GM23338 (cell line): ENCODE measurements at regions not wholly inside any gene's neighbourhood (a gene's known extent, or its start where the extent isn't known, plus 50 kb on each side); places are given as distances from the start of the nearest gene placed in this dataset.

Source experiments
- ATAC-seq: fragments of 200-7000 bp; cut with Tn5 transposase; 3 replicates; pipeline ENCODE4 v1.9.1; 2020
- DNase-seq: peaks from one replicate; pipeline ENCODE4 v3.0.0-alpha.2; 2015; ENCODE audit warnings: low spot score
- H2AFZ ChIP-seq: fragments of 200-600 bp; sonication (generic); 2 replicates; pipeline ENCODE4 v1.8.0; 2016; ENCODE audit warnings: antibody characterized with exemption, mild to moderate bottlenecking, moderate library complexity
- H3F3A ChIP-seq: fragments of 200-600 bp; sonication (generic); replicated peaks from 2 replicates; pipeline ENCODE4 v1.8.0; 2017; ENCODE audit warnings: antibody characterized with exemption, mixed run types, low read depth
- H3K27ac ChIP-seq: fragments of 200-600 bp; sonication (generic); 2 replicates; pipeline ENCODE4 v1.6.1; 2016; ENCODE audit warnings: low read depth
- H3K27me3 ChIP-seq: fragments of 200-600 bp; sonication (generic); 2 replicates; pipeline ENCODE4 v1.8.0; 2016; ENCODE audit warnings: mild to moderate bottlenecking, mixed run types, moderate library complexity; ENCODE audit not compliant: insufficient read depth
- H3K36me3 ChIP-seq: fragments of 200-600 bp; sonication (generic); 2 replicates; pipeline ENCODE4 v1.8.0; 2016; ENCODE audit warnings: mild to moderate bottlenecking; ENCODE audit not compliant: insufficient read depth
- H3K4me1 ChIP-seq: fragments of 200-600 bp; sonication (generic); 2 replicates; pipeline ENCODE4 v1.8.0; 2016; ENCODE audit warnings: mild to moderate bottlenecking, moderate library complexity; ENCODE audit not compliant: insufficient read depth
- H3K4me2 ChIP-seq: fragments of 200-600 bp; sonication (generic); 2 replicates; pipeline ENCODE4 v1.7.1; 2017; ENCODE audit warnings: mixed run types
- H3K4me3 ChIP-seq: fragments of 200-600 bp; sonication (generic); 2 replicates; pipeline ENCODE4 v1.6.1; 2016; ENCODE audit warnings: mixed run types
- H3K79me2 ChIP-seq: fragments of 200-600 bp; sonication (generic); replicated peaks from 2 replicates; pipeline ENCODE4 v1.8.0; 2017; ENCODE audit warnings: mild to moderate bottlenecking; ENCODE audit not compliant: insufficient read depth
- H3K9me2 ChIP-seq: fragments of 200-600 bp; sonication (generic); 2 replicates; pipeline ENCODE4 v1.8.0; 2017; ENCODE audit not compliant: insufficient read depth
- H4K20me1 ChIP-seq: fragments of 200-600 bp; sonication (generic); replicated peaks from 2 replicates; pipeline ENCODE4 v1.8.0; 2017; ENCODE audit warnings: mild to moderate bottlenecking; ENCODE audit not compliant: insufficient read depth
- H3K27ac Mint-ChIP-seq: 2 replicates; pipeline ENCODE4 v1.8.0; 2020; ENCODE audit warnings: inconsistent platforms, mild to moderate bottlenecking, moderate library complexity, mixed read lengths
- H3K27me3 Mint-ChIP-seq: 3 replicates; pipeline ENCODE4 v1.8.0; 2022; ENCODE audit warnings: low read depth, mild to moderate bottlenecking, moderate library complexity, mixed read lengths, inconsistent platforms; ENCODE audit not compliant: insufficient read depth, poor library complexity
- H3K36me3 Mint-ChIP-seq: 3 replicates; pipeline ENCODE4 v1.8.0; 2021; ENCODE audit warnings: low read depth, mild to moderate bottlenecking, inconsistent platforms, moderate library complexity, mixed read lengths
- H3K4me1 Mint-ChIP-seq: 3 replicates; pipeline ENCODE4 v1.8.0; 2020; ENCODE audit warnings: mild to moderate bottlenecking, inconsistent platforms, mixed read lengths
- H3K4me3 Mint-ChIP-seq: 3 replicates; pipeline ENCODE4 v1.8.0; 2021; ENCODE audit warnings: moderate library complexity, mild to moderate bottlenecking, inconsistent platforms, mixed read lengths
- H3K9me3 Mint-ChIP-seq: 3 replicates; pipeline ENCODE4 v1.8.0; 2020; ENCODE audit warnings: moderate library complexity, mild to moderate bottlenecking, inconsistent platforms, mixed read lengths
- CREB1 ChIP-seq: fragments of 250-450 bp; sonication (Bioruptor Pico); IDR thresholded peaks from 2 replicates; pipeline ENCODE4 v1.5.0; 2020; ENCODE audit warnings: low read depth, mild to moderate bottlenecking, moderate library complexity
- EZH2 ChIP-seq: fragments of 200-600 bp; sonication (generic); IDR thresholded peaks from one replicate; pipeline ENCODE4 v1.8.0; 2017; ENCODE audit warnings: antibody characterized with exemption, mild to moderate bottlenecking, low read depth; ENCODE audit not compliant: unreplicated experiment
- EZH2phosphoT487 ChIP-seq: fragments of 200-600 bp; sonication (generic); IDR thresholded peaks from one replicate; pipeline ENCODE4 v1.8.1; 2018; ENCODE audit warnings: antibody characterized with exemption; ENCODE audit not compliant: unreplicated experiment
- JUNB ChIP-seq: IDR thresholded peaks from one replicate; pipeline ENCODE4 v1.6.1; 2016; ENCODE audit warnings: antibody characterized with exemption; ENCODE audit not compliant: unreplicated experiment
- NANOG ChIP-seq: IDR thresholded peaks from 2 replicates; pipeline ENCODE4 v1.6.1; 2016; ENCODE audit warnings: antibody characterized with exemption, borderline replicate concordance
- POLR2AphosphoS5 ChIP-seq: IDR thresholded peaks from 2 replicates; pipeline ENCODE4 v1.6.1; 2016; ENCODE audit warnings: antibody characterized with exemption, low read depth
- STAT1 ChIP-seq: IDR thresholded peaks from one replicate; pipeline ENCODE4 v1.6.1; 2016; ENCODE audit warnings: antibody characterized with exemption; ENCODE audit not compliant: unreplicated experiment
- ZNF114 ChIP-seq: fragments of 250-450 bp; sonication (Bioruptor Pico); IDR thresholded peaks from 2 replicates; pipeline ENCODE4 v1.5.0; 2020; ENCODE audit warnings: mild to moderate bottlenecking, moderate library complexity
- ZNF331 ChIP-seq: fragments of 250-450 bp; sonication (Bioruptor Pico); IDR thresholded peaks from 2 replicates; pipeline ENCODE4 v1.5.0; 2020; ENCODE audit warnings: low read depth, mild to moderate bottlenecking, moderate library complexity
- TF ChIP-seq, protein P1 (sequence below): fragments of 250-450 bp; sonication (Bioruptor Pico); IDR thresholded peaks from 2 replicates; pipeline ENCODE4 v1.5.0; 2020; ENCODE audit warnings: mild to moderate bottlenecking, moderate library complexity
- TF ChIP-seq, protein P2 (sequence below): IDR thresholded peaks from 2 replicates; pipeline ENCODE4 v1.6.1; 2016; ENCODE audit warnings: antibody characterized with exemption
- TF ChIP-seq, protein P3 (sequence below): IDR thresholded peaks from one replicate; pipeline ENCODE4 v1.6.1; 2018; ENCODE audit warnings: antibody characterized with exemption; ENCODE audit not compliant: unreplicated experiment
- TF ChIP-seq, protein P4 (sequence below), 2 experiments: fragments of 200-600 bp in 1 of 2; sonication (generic) in 1 of 2; conservative IDR thresholded peaks; 2 replicates each; pipeline versions ENCODE4 v1.5.1 to v1.6.1; 2016 to 2017; ENCODE audit warnings: antibody characterized with exemption in 2 of 2, low read depth in 2 of 2, mild to moderate bottlenecking in 2 of 2, moderate library complexity in 1 of 2

DNA sequence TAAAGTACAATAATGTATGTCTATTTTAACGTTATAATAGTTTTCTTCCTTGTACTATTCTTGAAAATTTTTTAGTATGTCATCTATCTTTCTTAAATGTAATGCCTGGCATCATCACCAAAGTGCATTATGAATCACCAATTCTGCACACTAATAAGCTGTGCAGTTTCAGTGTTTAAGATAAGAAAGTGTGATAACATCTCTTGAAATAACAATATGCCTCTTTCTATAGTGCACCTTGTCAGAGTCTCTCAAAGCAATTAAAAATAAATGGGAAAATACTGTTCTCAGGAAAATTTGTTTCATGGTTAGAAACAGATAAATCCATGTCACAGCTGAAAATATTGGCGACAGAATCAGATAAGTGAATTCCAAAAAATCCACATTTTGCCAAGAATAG is 457.4 kb upstream of the PCDH10 start:
- H3K9me2 ChIP-seq = peaks cover 4% of the 10 kb centered on the region; the same call in 1 of the 2 replicates
- no peak overlapping the region for H2AFZ ChIP-seq
- H3K36me3 ChIP-seq = no peaks in the 10 kb centered on the region; the same call in 1 of the 2 replicates
- Mint-ChIP-seq H3K27ac (no peak overlapping the region), H3K4me1 (no peaks in the 10 kb centered on the region), H3K36me3 (peaks cover 5% of the 10 kb centered on the region; the same call in 2 of the 3 replicates), H3K4me3 (no peak overlapping the region), H3K27me3 (no peaks in the 10 kb centered on the region), H3K9me3 (peaks cover 24% of the 10 kb centered on the region)
- H3K4me2 ChIP-seq = no peak overlapping the region
- ATAC-seq (no peak), DNase-seq (no peak)
- TF ChIP-seq ZNF331 (CRISPR knock-in tag) = no peak
- TF ChIP-seq, protein P1, sequence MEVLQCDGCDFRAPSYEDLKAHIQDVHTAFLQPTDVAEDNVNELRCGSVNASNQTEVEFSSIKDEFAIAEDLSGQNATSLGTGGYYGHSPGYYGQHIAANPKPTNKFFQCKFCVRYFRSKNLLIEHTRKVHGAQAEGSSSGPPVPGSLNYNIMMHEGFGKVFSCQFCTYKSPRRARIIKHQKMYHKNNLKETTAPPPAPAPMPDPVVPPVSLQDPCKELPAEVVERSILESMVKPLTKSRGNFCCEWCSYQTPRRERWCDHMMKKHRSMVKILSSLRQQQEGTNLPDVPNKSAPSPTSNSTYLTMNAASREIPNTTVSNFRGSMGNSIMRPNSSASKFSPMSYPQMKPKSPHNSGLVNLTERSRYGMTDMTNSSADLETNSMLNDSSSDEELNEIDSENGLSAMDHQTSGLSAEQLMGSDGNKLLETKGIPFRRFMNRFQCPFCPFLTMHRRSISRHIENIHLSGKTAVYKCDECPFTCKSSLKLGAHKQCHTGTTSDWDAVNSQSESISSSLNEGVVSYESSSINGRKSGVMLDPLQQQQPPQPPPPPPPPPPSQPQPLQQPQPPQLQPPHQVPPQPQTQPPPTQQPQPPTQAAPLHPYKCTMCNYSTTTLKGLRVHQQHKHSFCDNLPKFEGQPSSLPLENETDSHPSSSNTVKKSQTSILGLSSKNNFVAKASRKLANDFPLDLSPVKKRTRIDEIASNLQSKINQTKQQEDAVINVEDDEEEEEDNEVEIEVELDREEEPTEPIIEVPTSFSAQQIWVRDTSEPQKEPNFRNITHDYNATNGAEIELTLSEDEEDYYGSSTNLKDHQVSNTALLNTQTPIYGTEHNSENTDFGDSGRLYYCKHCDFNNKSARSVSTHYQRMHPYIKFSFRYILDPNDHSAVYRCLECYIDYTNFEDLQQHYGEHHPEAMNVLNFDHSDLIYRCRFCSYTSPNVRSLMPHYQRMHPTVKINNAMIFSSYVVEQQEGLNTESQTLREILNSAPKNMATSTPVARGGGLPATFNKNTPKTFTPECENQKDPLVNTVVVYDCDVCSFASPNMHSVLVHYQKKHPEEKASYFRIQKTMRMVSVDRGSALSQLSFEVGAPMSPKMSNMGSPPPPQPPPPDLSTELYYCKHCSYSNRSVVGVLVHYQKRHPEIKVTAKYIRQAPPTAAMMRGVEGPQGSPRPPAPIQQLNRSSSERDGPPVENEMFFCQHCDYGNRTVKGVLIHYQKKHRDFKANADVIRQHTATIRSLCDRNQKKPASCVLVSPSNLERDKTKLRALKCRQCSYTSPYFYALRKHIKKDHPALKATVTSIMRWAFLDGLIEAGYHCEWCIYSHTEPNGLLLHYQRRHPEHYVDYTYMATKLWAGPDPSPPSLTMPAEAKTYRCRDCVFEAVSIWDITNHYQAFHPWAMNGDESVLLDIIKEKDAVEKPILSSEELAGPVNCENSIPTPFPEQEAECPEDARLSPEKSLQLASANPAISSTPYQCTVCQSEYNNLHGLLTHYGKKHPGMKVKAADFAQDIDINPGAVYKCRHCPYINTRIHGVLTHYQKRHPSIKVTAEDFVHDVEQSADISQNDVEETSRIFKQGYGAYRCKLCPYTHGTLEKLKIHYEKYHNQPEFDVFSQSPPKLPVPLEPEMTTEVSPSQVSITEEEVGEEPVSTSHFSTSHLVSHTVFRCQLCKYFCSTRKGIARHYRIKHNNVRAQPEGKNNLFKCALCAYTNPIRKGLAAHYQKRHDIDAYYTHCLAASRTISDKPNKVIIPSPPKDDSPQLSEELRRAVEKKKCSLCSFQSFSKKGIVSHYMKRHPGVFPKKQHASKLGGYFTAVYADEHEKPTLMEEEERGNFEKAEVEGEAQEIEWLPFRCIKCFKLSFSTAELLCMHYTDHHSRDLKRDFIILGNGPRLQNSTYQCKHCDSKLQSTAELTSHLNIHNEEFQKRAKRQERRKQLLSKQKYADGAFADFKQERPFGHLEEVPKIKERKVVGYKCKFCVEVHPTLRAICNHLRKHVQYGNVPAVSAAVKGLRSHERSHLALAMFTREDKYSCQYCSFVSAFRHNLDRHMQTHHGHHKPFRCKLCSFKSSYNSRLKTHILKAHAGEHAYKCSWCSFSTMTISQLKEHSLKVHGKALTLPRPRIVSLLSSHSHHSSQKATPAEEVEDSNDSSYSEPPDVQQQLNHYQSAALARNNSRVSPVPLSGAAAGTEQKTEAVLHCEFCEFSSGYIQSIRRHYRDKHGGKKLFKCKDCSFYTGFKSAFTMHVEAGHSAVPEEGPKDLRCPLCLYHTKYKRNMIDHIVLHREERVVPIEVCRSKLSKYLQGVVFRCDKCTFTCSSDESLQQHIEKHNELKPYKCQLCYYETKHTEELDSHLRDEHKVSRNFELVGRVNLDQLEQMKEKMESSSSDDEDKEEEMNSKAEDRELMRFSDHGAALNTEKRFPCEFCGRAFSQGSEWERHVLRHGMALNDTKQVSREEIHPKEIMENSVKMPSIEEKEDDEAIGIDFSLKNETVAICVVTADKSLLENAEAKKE = no peak
- no peak for TF ChIP-seq ZNF114 (CRISPR knock-in tag)
- no peak for TF ChIP-seq EZH2phosphoT487
- TF ChIP-seq JUNB = no peak
- no peak for TF ChIP-seq CREB1
- no peak for TF ChIP-seq POLR2AphosphoS5
- TF ChIP-seq, protein P2, sequence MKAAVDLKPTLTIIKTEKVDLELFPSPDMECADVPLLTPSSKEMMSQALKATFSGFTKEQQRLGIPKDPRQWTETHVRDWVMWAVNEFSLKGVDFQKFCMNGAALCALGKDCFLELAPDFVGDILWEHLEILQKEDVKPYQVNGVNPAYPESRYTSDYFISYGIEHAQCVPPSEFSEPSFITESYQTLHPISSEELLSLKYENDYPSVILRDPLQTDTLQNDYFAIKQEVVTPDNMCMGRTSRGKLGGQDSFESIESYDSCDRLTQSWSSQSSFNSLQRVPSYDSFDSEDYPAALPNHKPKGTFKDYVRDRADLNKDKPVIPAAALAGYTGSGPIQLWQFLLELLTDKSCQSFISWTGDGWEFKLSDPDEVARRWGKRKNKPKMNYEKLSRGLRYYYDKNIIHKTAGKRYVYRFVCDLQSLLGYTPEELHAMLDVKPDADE = no peak
- TF ChIP-seq, protein P3, sequence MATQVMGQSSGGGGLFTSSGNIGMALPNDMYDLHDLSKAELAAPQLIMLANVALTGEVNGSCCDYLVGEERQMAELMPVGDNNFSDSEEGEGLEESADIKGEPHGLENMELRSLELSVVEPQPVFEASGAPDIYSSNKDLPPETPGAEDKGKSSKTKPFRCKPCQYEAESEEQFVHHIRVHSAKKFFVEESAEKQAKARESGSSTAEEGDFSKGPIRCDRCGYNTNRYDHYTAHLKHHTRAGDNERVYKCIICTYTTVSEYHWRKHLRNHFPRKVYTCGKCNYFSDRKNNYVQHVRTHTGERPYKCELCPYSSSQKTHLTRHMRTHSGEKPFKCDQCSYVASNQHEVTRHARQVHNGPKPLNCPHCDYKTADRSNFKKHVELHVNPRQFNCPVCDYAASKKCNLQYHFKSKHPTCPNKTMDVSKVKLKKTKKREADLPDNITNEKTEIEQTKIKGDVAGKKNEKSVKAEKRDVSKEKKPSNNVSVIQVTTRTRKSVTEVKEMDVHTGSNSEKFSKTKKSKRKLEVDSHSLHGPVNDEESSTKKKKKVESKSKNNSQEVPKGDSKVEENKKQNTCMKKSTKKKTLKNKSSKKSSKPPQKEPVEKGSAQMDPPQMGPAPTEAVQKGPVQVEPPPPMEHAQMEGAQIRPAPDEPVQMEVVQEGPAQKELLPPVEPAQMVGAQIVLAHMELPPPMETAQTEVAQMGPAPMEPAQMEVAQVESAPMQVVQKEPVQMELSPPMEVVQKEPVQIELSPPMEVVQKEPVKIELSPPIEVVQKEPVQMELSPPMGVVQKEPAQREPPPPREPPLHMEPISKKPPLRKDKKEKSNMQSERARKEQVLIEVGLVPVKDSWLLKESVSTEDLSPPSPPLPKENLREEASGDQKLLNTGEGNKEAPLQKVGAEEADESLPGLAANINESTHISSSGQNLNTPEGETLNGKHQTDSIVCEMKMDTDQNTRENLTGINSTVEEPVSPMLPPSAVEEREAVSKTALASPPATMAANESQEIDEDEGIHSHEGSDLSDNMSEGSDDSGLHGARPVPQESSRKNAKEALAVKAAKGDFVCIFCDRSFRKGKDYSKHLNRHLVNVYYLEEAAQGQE = no peak
- TF ChIP-seq EZH2 = no peak
- TF ChIP-seq, protein P4, sequence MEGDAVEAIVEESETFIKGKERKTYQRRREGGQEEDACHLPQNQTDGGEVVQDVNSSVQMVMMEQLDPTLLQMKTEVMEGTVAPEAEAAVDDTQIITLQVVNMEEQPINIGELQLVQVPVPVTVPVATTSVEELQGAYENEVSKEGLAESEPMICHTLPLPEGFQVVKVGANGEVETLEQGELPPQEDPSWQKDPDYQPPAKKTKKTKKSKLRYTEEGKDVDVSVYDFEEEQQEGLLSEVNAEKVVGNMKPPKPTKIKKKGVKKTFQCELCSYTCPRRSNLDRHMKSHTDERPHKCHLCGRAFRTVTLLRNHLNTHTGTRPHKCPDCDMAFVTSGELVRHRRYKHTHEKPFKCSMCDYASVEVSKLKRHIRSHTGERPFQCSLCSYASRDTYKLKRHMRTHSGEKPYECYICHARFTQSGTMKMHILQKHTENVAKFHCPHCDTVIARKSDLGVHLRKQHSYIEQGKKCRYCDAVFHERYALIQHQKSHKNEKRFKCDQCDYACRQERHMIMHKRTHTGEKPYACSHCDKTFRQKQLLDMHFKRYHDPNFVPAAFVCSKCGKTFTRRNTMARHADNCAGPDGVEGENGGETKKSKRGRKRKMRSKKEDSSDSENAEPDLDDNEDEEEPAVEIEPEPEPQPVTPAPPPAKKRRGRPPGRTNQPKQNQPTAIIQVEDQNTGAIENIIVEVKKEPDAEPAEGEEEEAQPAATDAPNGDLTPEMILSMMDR (conservative IDR thresholded peaks at IDR 0.05; ENCODE audit: low read depth in 2 of 2) = no peak
- no peak for TF ChIP-seq NANOG
- no peak for TF ChIP-seq STAT1
- no peaks in the 10 kb centered on the region for H3K27me3 ChIP-seq
- no peaks in the 10 kb centered on the region for H3K4me1 ChIP-seq
- H3K79me2 ChIP-seq = no peaks in the 10 kb centered on the region
- no peak overlapping the region for H3K27ac ChIP-seq
- H4K20me1 ChIP-seq = no peaks in the 10 kb centered on the region
- no peak overlapping the region for H3K4me3 ChIP-seq
- no peaks in the 10 kb centered on the region for H3F3A ChIP-seq
